HepG2 (cell line): ENCODE measurements at regions not wholly inside any gene's neighbourhood (a gene's known extent, or its start where the extent isn't known, plus 50 kb on each side); places are given as distances from the start of the nearest gene placed in this dataset.

Source experiments
- ATAC-seq: fragments of 200-7000 bp; cut with Tn5 transposase; 3 replicates; pipeline ENCODE4 v1.9.1; 2020; ENCODE audit warnings: mild to moderate bottlenecking, moderate library complexity
- BruUV-seq: library from RNA; stranded (reverse); fragments of 400-500 nt; replicated peaks from 2 replicates; lab custom pipeline; 2021; lab: Mats Ljungman, UMichigan
- CTCF ChIA-PET: fragments of 300-600 bp; formaldehyde crosslinking; extraction: SDS; loops from one replicate; lab custom pipeline; 2021; ENCODE audit warnings: low total read pairs, inconsistent platforms, low intra/inter-chr PET ratio; lab: Yijun Ruan, JAX
- POLR2A ChIA-PET: fragments of 350-600 bp; sonication (Branson Sonifier 250); formaldehyde crosslinking; loops from one replicate; lab custom pipeline; 2020; ENCODE audit warnings: antibody characterized with exemption, inconsistent platforms; lab: Yijun Ruan, JAX
- DNase-seq: peaks from one replicate; pipeline ENCODE4 v3.0.0-alpha.2; 2015; ENCODE audit warnings: low spot score
- FAIRE-seq: peaks from 3 replicates; lab custom pipeline; 2011; peaks lifted over from hg19 to GRCh38; lab: Jason Lieb, UNC
- H2AFZ ChIP-seq: one replicate; pipeline ENCODE4 v1.6.1; 2011; ENCODE audit warnings: low read length, inconsistent platforms
- H3K27ac ChIP-seq: fragments of 300-600 bp; 3 replicates; pipeline ENCODE4 v1.8.0; 2011; ENCODE audit warnings: mixed run types, mild to moderate bottlenecking, mixed read lengths, low read length, inconsistent platforms; ENCODE audit not compliant: insufficient read depth; ENCODE audit errors: extremely low read length
- H3K27me3 ChIP-seq, 2 experiments: fragments of 200-600 bp in 1 of 2; 2 replicates in 1 of 2; 3 replicates in 1 of 2; pipeline versions ENCODE4 v1.6.0 to v1.8.0; 2011; ENCODE audit warnings: low read length in 2 of 2, mild to moderate bottlenecking in 2 of 2, moderate library complexity in 2 of 2, inconsistent platforms in 1 of 2; ENCODE audit not compliant: insufficient read depth in 2 of 2, control insufficient read depth in 1 of 2
- H3K36me3 ChIP-seq, 2 experiments: fragments of 200-600 bp in 1 of 2; replicated peaks in 1 of 2; 2 replicates in 1 of 2; 3 replicates in 1 of 2; pipeline versions ENCODE4 v1.5.1 to v1.8.0; 2011; ENCODE audit warnings: low read length in 2 of 2, inconsistent platforms in 1 of 2; ENCODE audit not compliant: insufficient read depth in 2 of 2, control insufficient read depth in 1 of 2
- H3K4me1 ChIP-seq: 2 replicates; pipeline ENCODE4 v1.5.1; 2012; ENCODE audit warnings: low read length, inconsistent platforms; ENCODE audit not compliant: insufficient read depth
- H3K4me2 ChIP-seq: 2 replicates; pipeline ENCODE4 v1.6.0; 2011; ENCODE audit warnings: low read depth, low read length, inconsistent platforms
- H3K4me3 ChIP-seq, 3 experiments: fragments of 200-600 bp in 1 of 3; sonication (generic), shearing (Covaris generic) in 1 of 3; replicated peaks in 1 of 3; 2 replicates each; pipeline ENCODE4 v1.5.1; 2011 to 2016; ENCODE audit warnings: low read length in 3 of 3, inconsistent platforms in 2 of 3, low read depth in 2 of 3, mild to moderate bottlenecking in 2 of 3, control low read depth in 1 of 3, mixed read lengths in 1 of 3; ENCODE audit not compliant: insufficient read depth in 1 of 3
- H3K79me2 ChIP-seq: one replicate; pipeline ENCODE4 v1.6.1; 2011; ENCODE audit warnings: low read length, inconsistent platforms; ENCODE audit not compliant: insufficient read depth
- H3K9ac ChIP-seq: 2 replicates; pipeline ENCODE4 v1.6.0; 2011; ENCODE audit warnings: mild to moderate bottlenecking, low read depth, low read length, inconsistent platforms; ENCODE audit not compliant: insufficient read depth
- H3K9me3 ChIP-seq: 2 replicates; pipeline ENCODE4 v1.5.1; 2012; ENCODE audit warnings: mild to moderate bottlenecking, low read length
- H4K20me1 ChIP-seq: 2 replicates; pipeline ENCODE4 v1.6.0; 2011; ENCODE audit warnings: inconsistent platforms, mild to moderate bottlenecking, low read length, moderate library complexity; ENCODE audit not compliant: insufficient read depth
- HMG20B ChIP-seq: conservative IDR thresholded peaks from 2 replicates; pipeline ENCODE4 v1.6.1; 2016; ENCODE audit warnings: missing genetic modification reagents, missing compliant biosample characterization
- HOXA9 ChIP-seq: sonication (generic); formaldehyde crosslinking; IDR thresholded peaks from 2 replicates; pipeline ENCODE4 v1.8.1; 2022; ENCODE audit warnings: missing genetic modification reagents, mild to moderate bottlenecking, moderate library complexity, borderline replicate concordance
- KDM5B ChIP-seq: sonication (generic); formaldehyde crosslinking; IDR thresholded peaks from 2 replicates; pipeline ENCODE4 v1.4.0; 2020; ENCODE audit warnings: missing genetic modification reagents, mild to moderate bottlenecking, borderline replicate concordance
- NFIB ChIP-seq: sonication (generic); formaldehyde crosslinking; IDR thresholded peaks from 2 replicates; pipeline ENCODE4 v1.9.0; 2021; ENCODE audit warnings: missing genetic modification reagents, mild to moderate bottlenecking, borderline replicate concordance
- PBX3 ChIP-seq: sonication (generic); formaldehyde crosslinking; IDR thresholded peaks from 2 replicates; pipeline ENCODE4 v1.8.1; 2023; ENCODE audit warnings: missing genetic modification reagents, inconsistent platforms, borderline replicate concordance
- ZNF333 ChIP-seq: sonication (generic); formaldehyde crosslinking; IDR thresholded peaks from 2 replicates; pipeline ENCODE4 v1.4.0; 2020; ENCODE audit warnings: mild to moderate bottlenecking, missing genetic modification reagents, borderline replicate concordance
- ZNF335 ChIP-seq: sonication (generic); formaldehyde crosslinking; IDR thresholded peaks from 2 replicates; pipeline ENCODE4 v1.4.0; 2020; ENCODE audit warnings: missing genetic modification reagents
- WGBS: methylation state at CpG from one replicate; pipeline ENCODE4 v1.1.6; 2017; ENCODE audit warnings: low lambda C conversion rate; 5-methylcytosine and 5-hydroxymethylcytosine counted together
- in situ Hi-C: cut with HindIII; loops from 2 replicates; pipeline ENCODE4 v1.10.0; 2017; ENCODE audit warnings: low pct_unique_long_range_greater_than_20kb; ENCODE audit not compliant: extremely low pct_ligation_motif_present
- intact Hi-C: fragments of 100-400 bp; cut with micrococcal nuclease; formaldehyde crosslinking; loops from one replicate; pipeline ENCODE4 v1.10.0; 2022; ENCODE audit not compliant: unreplicated experiment
- TF ChIP-seq, protein P1 (sequence below): sonication (generic); formaldehyde crosslinking; IDR thresholded peaks from 2 replicates; pipeline ENCODE4 v1.4.0; 2020; ENCODE audit warnings: mild to moderate bottlenecking, missing genetic modification reagents

- H3K4me1 ChIP-seq = no peaks in the 10 kb centered on the region
- no peaks in the 10 kb centered on the region for H4K20me1 ChIP-seq
- H3K4me2 ChIP-seq = no peak overlapping the region
- ChIA-PET CTCF (no interaction called here), POLR2A (no interaction called here)
- peaks cover 0 to 4% of the 10 kb centered on the region in 2 experiments; a peak in 1 of 5 replicates for H3K27me3 ChIP-seq
- 9% methylated on average over 10 of the region's 10 CpGs for WGBS
- H3K4me3 ChIP-seq = no peak overlapping the region
- H2AFZ ChIP-seq = no peak overlapping the region
- in situ Hi-C loops (no loop called here), intact Hi-C loops (no loop called here)
- TF ChIP-seq, protein P1, sequence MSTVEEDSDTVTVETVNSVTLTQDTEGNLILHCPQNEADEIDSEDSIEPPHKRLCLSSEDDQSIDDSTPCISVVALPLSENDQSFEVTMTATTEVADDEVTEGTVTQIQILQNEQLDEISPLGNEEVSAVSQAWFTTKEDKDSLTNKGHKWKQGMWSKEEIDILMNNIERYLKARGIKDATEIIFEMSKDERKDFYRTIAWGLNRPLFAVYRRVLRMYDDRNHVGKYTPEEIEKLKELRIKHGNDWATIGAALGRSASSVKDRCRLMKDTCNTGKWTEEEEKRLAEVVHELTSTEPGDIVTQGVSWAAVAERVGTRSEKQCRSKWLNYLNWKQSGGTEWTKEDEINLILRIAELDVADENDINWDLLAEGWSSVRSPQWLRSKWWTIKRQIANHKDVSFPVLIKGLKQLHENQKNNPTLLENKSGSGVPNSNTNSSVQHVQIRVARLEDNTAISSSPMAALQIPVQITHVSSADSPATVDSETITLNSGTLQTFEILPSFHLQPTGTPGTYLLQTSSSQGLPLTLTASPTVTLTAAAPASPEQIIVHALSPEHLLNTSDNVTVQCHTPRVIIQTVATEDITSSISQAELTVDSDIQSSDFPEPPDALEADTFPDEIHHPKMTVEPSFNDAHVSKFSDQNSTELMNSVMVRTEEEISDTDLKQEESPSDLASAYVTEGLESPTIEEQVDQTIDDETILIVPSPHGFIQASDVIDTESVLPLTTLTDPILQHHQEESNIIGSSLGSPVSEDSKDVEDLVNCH (CRISPR knock-in tag) = no peak
- no peak for TF ChIP-seq HMG20B (CRISPR knock-in tag)
- no peak for TF ChIP-seq ZNF335
- no peak for TF ChIP-seq ZNF333 (CRISPR knock-in tag)
- TF ChIP-seq NFIB (CRISPR knock-in tag) = no peak
- TF ChIP-seq HOXA9 (CRISPR knock-in tag) = no peak
- no peak for TF ChIP-seq KDM5B (CRISPR knock-in tag)
- no peak for TF ChIP-seq PBX3
- no peak overlapping the region for H3K27ac ChIP-seq
- no peak for ATAC-seq
- no peak for DNase-seq
- BruUV-seq = no TSS peak
- H3K36me3 ChIP-seq = no peaks in the 10 kb centered on the region
- no peak for FAIRE-seq
- no peaks in the 10 kb centered on the region for H3K9me3 ChIP-seq
- H3K79me2 ChIP-seq = no peaks in the 10 kb centered on the region
- no peak overlapping the region for H3K9ac ChIP-seq
These were observed 227.6 kb upstream of the SMIM21 start for GRCh38 chr18:75654851-75655751.
